ENCODE measurements at regions not wholly inside any gene's neighbourhood (a gene's known extent, or its start where the extent isn't known, plus 50 kb on each side); places are given as distances from the start of the nearest gene placed in this dataset.

- DNase-seq: no peak
Observed at GRCh38 chr12:130104571-130105106, 57.6 kb upstream of the FZD10 start.

GRCh38 chr12:130109062-130109945, 53.0 kb upstream of the FZD10 start:
- no peak for DNase-seq

- DNase-seq: no peak
Observed at GRCh38 chr12:130110914-130111313, 51.4 kb upstream of the FZD10 start.

GRCh38 chr12:130111965-130112496, 50.2 kb upstream of the FZD10 start:
- DNase-seq: no peak
